Adipocyte (in vitro differentiated cells): ENCODE measurements at regions not wholly inside any gene's neighbourhood (a gene's known extent, or its start where the extent isn't known, plus 50 kb on each side); places are given as distances from the start of the nearest gene placed in this dataset.

Experiments
- DNase-seq: peaks from one replicate; pipeline ENCODE4 v3.0.0-alpha.2; 2015; ENCODE audit warnings: low read depth
- H3K27me3 ChIP-seq: replicated peaks from 2 replicates; pipeline ENCODE4 v1.7.0; 2013; ENCODE audit warnings: mild to moderate bottlenecking, low read length, moderate library complexity; ENCODE audit not compliant: control insufficient read depth, insufficient read depth
- H3K36me3 ChIP-seq: 2 replicates; pipeline ENCODE4 v1.7.0; 2013; ENCODE audit warnings: low read length, mild to moderate bottlenecking, moderate library complexity; ENCODE audit not compliant: control insufficient read depth, insufficient read depth, severe bottlenecking
- H3K4me1 ChIP-seq: 2 replicates; pipeline ENCODE4 v1.7.0; 2013; ENCODE audit warnings: mild to moderate bottlenecking, low read length, moderate library complexity; ENCODE audit not compliant: control insufficient read depth, insufficient read depth
- H3K4me3 ChIP-seq: 2 replicates; pipeline ENCODE4 v1.7.0; 2013; ENCODE audit warnings: mild to moderate bottlenecking, low read length, moderate library complexity
- H3K9ac ChIP-seq: 2 replicates; pipeline ENCODE4 v1.7.0; 2013; ENCODE audit warnings: mild to moderate bottlenecking, low read length, moderate library complexity
- H3K9me3 ChIP-seq: 2 replicates; pipeline ENCODE4 v1.7.0; 2013; ENCODE audit warnings: mild to moderate bottlenecking, low read length, moderate library complexity; ENCODE audit not compliant: control insufficient read depth

DNA sequence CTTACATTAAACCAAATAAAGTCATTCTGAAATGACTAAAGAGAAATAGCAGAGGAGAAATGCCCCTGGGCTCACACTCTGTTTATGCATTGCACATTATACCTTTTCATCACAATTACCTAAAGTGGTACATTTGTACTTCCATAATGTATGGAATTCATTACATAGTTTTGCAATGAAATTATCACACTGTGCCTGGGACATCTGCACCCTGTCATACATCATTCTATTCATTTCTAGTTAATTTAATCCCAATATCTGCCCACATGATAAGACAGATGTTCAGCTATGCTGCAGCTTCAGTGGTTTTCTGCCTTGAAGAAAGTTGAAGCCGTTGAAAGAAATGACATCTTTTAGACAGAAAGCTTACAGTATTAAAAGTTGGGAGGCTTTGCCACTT, 580.0 kb downstream of the SOX6 start:
- DNase-seq: no peak
- Histone ChIP-seq H3K9me3 (no peaks in the 10 kb centered on the region), H3K27me3 (peaks cover 13% of the 10 kb centered on the region), H3K4me3 (no peak overlapping the region), H3K36me3 (no peaks in the 10 kb centered on the region), H3K9ac (no peak overlapping the region), H3K4me1 (no peaks in the 10 kb centered on the region)

DNA sequence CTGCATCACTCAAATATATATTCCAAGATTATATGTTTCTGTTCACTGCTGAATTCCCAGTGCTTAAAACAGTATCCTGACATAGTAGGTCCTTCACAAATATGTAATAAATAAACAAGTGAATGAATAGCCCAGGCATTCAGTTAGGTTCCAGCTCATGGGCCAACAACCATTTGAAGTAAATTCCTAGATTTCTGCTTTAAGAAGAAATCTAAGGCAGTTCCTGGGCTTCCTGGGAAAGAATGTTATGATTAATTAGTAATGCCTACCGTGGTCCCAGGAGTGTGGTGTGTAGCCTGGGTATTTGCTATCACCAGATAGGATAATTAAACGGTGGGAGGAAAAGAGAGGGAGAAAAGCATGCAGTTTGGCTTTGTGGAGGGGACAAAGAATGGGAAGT, 576.8 kb downstream of the SOX6 start:
- no peaks in the 10 kb centered on the region for H3K36me3 ChIP-seq
- no peak overlapping the region for H3K9ac ChIP-seq
- no peaks in the 10 kb centered on the region for H3K9me3 ChIP-seq
- H3K4me1 ChIP-seq: no peaks in the 10 kb centered on the region
- DNase-seq: no peak
- H3K4me3 ChIP-seq: no peak overlapping the region
- peaks cover 19% of the 10 kb centered on the region for H3K27me3 ChIP-seq

DNA sequence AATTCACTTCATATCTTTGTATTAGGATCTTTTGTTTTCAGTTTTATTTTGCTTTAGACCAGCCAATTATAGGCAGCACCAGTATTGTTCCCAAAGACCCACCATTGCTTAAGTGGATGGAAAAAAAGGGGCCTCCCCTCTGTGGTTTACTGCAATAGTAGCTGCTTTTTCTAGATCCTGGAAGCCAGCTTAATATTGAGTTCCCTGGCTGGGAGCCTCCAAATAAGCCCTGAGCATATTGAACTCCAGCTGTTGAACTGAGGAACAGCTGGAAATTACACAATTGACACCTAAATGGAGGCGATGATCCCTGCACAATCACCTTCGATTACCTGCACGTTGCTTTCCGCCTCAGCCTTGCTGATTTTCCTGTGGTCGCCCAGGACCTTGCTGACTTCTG, 576.0 kb downstream of the SOX6 start:
- H3K9me3 ChIP-seq: no peaks in the 10 kb centered on the region
- no peak for DNase-seq
- H3K4me1 ChIP-seq: no peaks in the 10 kb centered on the region
- no peaks in the 10 kb centered on the region for H3K36me3 ChIP-seq
- H3K4me3 ChIP-seq: no peak overlapping the region
- peaks cover 22% of the 10 kb centered on the region for H3K27me3 ChIP-seq
- H3K9ac ChIP-seq: no peak overlapping the region

DNA sequence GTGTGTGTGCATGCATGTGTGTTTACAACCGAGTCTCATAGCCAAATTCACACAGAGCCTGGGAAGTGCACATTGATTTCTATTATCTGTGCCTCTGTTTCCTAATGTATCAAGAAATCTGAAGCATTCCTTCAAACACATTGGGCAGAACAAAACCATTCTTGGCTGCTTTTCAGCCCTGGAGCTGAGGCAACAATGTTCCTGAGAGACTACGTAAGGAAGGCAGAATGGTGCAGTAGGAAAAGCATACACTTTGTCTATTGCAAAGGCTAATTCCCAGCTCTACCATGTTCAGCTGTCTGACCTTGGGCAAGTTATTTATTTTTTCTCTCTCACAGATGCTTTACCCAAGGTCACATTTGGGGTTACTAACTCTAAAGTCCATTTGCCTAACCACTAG, 575.5 kb downstream of the SOX6 start:
- Histone ChIP-seq H3K4me3 (no peak overlapping the region), H3K4me1 (no peaks in the 10 kb centered on the region), H3K9me3 (no peaks in the 10 kb centered on the region), H3K27me3 (peaks cover 22% of the 10 kb centered on the region), H3K36me3 (no peaks in the 10 kb centered on the region), H3K9ac (no peak overlapping the region)
- no peak for DNase-seq

DNA sequence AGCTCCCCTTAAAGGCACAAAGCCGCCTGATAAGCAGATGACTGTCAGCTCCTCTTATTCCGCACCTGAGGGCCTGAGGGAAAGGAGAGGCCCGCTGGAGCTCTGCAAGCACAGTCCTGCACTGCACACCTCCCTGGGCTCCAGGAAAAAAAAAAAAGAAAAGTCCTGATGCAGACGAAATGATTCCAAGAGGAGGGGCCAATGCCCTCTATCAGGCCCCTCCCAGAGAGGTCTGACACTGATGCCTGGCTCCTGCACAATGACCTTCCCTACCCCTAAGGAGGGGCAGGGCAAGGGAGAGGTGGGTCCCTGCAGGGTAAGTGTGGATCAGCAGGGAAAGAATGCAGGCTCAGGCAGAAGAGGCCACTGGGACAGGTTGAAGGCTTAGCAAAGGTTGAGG, 572.7 kb downstream of the SOX6 start:
- H3K4me1 ChIP-seq: no peaks in the 10 kb centered on the region
- H3K9ac ChIP-seq: no peak overlapping the region
- no peak overlapping the region for H3K4me3 ChIP-seq
- H3K36me3 ChIP-seq: no peaks in the 10 kb centered on the region
- H3K27me3 ChIP-seq: peaks cover 22% of the 10 kb centered on the region
- H3K9me3 ChIP-seq: no peaks in the 10 kb centered on the region
- DNase-seq: no peak

DNA sequence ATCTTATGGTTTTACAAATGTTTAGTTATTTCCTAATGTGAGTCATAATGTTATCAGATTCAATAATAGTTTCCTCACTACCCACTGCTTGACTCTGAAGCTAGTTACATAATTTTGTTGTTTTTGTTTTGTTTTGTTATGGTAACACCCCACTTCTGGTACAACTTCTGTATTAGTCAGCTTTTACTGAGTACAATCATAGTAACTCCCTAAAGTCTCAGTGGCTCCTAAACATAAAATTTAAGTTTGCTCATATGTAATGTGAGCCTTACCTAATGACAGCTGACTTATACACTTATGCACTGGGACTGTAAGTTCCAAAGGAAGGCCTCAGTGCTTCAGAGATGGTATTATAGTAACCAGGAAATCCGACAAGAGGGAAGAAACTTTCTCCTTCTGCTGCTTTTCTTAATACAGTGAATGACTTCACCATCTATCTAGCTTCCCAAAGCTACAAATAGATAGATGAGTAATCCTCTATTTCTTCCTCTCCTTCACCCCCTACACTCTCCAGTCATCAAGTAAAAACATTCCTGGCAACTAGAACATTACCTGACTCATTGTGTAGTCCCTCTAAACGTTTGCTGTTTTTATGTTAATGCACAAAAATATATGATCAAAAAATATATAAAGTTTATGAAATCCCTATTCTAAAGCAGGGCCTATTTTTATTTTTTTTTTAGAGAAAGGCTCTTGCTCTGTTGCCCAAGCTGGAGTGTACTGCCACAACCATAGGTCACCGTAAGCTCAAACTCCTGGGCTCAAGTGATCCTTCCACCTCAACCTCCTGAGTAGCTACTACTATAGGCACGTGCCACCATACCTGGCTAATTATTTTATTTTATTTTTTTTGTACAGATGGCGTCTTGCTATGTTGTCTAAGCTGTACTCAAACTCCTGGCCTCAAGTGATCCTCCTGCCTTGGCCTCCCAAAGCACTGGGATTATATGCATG, 563.0 kb downstream of the SOX6 start:
- Histone ChIP-seq H3K9ac (no peak overlapping the region), H3K4me1 (no peaks in the 10 kb centered on the region), H3K9me3 (peaks cover 9% of the 10 kb centered on the region), H3K36me3 (no peaks in the 10 kb centered on the region), H3K27me3 (no peaks in the 10 kb centered on the region), H3K4me3 (peak overlapping the region; percentile 42)
- peak; percentile 29 for DNase-seq

DNA sequence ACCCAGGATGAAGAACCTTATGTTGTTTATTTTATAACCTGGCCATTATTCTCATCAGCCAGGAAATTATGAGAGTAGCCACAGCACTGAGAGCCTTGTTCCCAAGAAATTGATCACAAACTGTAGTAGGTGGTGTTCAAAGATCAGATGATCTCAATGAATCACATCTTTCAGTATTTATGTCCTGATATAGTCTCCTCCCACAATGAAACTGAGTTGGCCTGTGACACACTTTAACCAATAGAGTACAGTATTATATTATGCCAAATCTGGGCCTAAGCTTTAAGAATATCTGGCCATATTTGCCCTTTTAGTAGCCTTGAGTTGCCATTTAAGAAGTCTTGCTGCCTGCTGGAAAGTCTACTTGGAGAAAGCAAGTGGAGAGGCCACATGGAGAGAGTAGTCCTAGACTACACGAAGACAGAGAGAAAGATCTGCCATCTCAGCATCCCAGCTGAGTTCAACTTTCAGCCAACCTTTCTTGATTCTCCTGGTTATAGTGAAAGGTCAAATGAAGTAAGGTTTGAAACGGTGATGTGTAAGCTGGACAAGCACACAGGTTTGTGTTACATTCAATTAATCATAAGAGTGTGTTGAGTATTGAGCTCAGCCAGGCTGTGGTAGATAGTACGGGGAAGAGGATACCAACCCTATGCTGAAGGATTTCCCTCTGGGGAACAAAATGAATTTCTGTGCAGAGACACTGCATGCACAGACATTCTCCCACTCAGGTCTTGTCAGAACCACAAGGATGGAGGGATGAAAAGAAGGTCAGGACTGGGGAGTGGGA, 561.8 kb downstream of the SOX6 start:
- Histone ChIP-seq H3K4me1 (no peaks in the 10 kb centered on the region), H3K27me3 (no peaks in the 10 kb centered on the region), H3K36me3 (no peaks in the 10 kb centered on the region), H3K9ac (no peak overlapping the region), H3K4me3 (no peak overlapping the region), H3K9me3 (peaks cover 9% of the 10 kb centered on the region)
- no peak for DNase-seq

DNA sequence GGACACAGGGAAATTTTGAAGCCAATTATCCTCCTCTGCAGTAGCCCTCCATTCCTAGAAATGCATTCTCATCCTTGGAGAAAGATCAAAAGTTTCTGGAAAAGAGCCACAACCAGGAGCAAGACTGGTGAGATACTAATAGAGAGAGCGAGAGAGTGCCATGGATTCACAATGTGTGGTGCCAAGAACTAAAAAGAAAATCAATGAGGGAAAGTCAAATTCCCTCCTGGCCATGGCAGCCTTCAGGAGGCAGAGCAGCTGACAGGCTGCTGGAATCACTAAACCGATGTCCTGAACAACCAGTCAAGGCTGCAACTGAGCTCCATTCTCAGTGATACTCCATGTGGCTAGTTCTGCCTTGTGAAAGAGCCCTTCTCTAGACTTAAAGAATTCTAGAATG, 561.0 kb downstream of the SOX6 start:
- H3K36me3 ChIP-seq: no peaks in the 10 kb centered on the region
- H3K9ac ChIP-seq: no peak overlapping the region
- peaks cover 7% of the 10 kb centered on the region for H3K4me1 ChIP-seq
- H3K9me3 ChIP-seq: peaks cover 9% of the 10 kb centered on the region
- H3K27me3 ChIP-seq: no peaks in the 10 kb centered on the region
- no peak for DNase-seq
- H3K4me3 ChIP-seq: no peak overlapping the region

DNA sequence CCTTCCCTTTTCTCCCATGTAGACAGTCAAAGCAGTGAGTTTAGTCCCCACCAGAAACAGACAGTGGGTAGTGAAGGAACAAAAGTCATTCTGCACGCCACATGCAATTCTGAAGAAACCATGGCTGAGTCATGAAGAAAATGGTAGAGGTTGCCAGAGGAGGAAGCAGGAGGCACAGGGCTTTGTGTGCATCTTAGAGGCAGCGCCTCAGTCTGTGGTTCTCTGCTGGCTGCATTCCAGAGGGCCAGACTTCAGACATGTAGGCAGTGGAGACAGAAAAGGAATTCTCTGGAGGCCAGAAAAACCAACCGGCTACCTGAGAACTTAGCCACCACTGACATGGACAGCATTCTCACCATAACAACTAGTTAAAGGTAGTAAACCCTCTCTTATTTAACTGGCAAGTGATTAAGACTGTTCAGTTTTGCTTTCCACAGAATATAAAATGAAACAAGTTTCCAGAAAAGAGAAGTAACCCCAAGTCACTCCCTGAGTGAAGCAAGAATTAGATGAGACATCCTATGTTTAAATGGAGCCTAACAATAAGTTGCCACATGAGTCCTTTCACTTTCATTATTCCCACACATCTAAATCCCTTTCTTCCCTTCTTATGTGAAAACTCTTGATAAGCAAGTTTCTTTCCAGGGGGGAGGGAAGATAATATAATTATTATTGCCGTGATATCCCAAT, 556.1 kb downstream of the SOX6 start:
- DNase-seq: peak; percentile 77

DNA sequence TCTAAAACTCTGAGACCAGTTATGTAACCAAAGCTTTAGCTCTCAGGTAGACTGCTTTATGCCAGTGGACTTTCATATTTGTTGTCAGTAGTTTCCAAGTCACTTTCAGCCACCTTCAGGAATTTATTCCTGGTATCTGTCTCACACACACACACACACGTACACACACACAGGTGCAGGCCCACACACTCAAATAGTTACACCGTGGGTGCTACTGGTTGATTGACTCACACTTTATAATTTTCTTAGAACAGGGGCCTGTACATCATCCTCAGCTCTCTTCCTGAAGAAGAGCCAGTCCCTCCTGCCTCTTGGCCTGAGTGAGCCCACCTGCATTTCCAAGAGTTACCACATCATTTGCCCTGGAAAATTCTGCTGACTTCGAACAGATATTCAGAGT, 555.2 kb downstream of the SOX6 start:
- peaks cover 7% of the 10 kb centered on the region for H3K4me1 ChIP-seq
- H3K36me3 ChIP-seq: no peaks in the 10 kb centered on the region
- no peak overlapping the region for H3K4me3 ChIP-seq
- no peak overlapping the region for H3K9ac ChIP-seq
- no peak for DNase-seq
- no peaks in the 10 kb centered on the region for H3K9me3 ChIP-seq
- no peaks in the 10 kb centered on the region for H3K27me3 ChIP-seq

More for the DNA sequence above, 556.1 kb downstream of the SOX6 start:
- H3K36me3 ChIP-seq: no peaks in the 10 kb centered on the region
- H3K9ac ChIP-seq: no peak overlapping the region
- no peaks in the 10 kb centered on the region for H3K9me3 ChIP-seq
- peaks cover 7% of the 10 kb centered on the region for H3K4me1 ChIP-seq
- H3K27me3 ChIP-seq: no peaks in the 10 kb centered on the region
- H3K4me3 ChIP-seq: peak overlapping the region; percentile 21

DNA sequence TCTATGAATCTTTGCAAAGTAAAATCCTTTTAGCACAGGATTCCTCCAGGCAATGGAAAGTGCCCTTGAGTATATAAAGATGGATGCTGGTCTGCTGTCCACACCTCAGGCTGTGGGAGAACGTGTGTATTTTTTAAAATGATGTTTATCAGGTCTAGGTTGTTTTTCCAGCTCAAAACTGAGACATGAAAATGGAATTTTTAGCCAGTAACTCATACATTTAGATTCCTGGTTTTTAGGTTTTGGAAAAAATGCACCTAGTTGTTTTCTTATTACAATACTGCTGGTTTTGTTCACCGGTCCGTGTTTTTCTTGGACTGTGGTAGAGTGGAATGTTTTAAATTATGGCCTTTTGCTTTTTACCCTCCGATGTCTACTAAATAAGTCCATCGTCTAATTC, 554.7 kb downstream of the SOX6 start:
- Histone ChIP-seq H3K4me1 (peaks cover 7% of the 10 kb centered on the region), H3K4me3 (no peak overlapping the region), H3K9ac (no peak overlapping the region), H3K36me3 (no peaks in the 10 kb centered on the region), H3K27me3 (no peaks in the 10 kb centered on the region), H3K9me3 (no peaks in the 10 kb centered on the region)
- DNase-seq: peak; percentile 50
